DMS153 treated with DMSO at 0.1 percent for 48 hours (cell line): ENCODE measurements at regions not wholly inside any gene's neighbourhood (a gene's known extent, or its start where the extent isn't known, plus 50 kb on each side); places are given as distances from the start of the nearest gene placed in this dataset.
"Not testable (repeated sequence)": the region's sequence is repeated elsewhere in the genome, so short reads cannot be mapped to it uniquely, and the experiment has no call there.

Source experiments
- DNase-seq: peaks from one replicate; lab custom pipeline; 2025; ENCODE audit not compliant: unreplicated experiment; lab: John Stamatoyannopoulos, UW

- not testable (repeated sequence) for DNase-seq
Measured at GRCh38 chr12:60234611-60235195, 638.9 kb downstream of the SLC16A7 start.

- no peak for DNase-seq
Measured at GRCh38 chr12:60235261-60235660, 639.4 kb downstream of the SLC16A7 start.

GRCh38 chr12:60236416-60236815, 640.6 kb downstream of the SLC16A7 start:
- not testable (repeated sequence) for DNase-seq

GRCh38 chr12:60240891-60241290, 645.1 kb downstream of the SLC16A7 start:
- DNase-seq = no peak

GRCh38 chr12:60251091-60251490, 655.3 kb downstream of the SLC16A7 start:
- DNase-seq = no peak

- no peak for DNase-seq
Measured at GRCh38 chr12:60252359-60253096, 656.7 kb downstream of the SLC16A7 start.

GRCh38 chr12:60255044-60255443, 659.2 kb downstream of the SLC16A7 start:
- DNase-seq = no peak

GRCh38 chr12:60257063-60257462, 661.2 kb downstream of the SLC16A7 start:
- DNase-seq = no peak

- DNase-seq = no peak
Measured at GRCh38 chr12:60259225-60259624, 663.4 kb downstream of the SLC16A7 start.

GRCh38 chr12:60262378-60262777, 666.5 kb downstream of the SLC16A7 start:
- no peak for DNase-seq

- no peak for DNase-seq
Measured at GRCh38 chr12:60263161-60263560, 667.3 kb downstream of the SLC16A7 start.

- DNase-seq = no peak
Measured at GRCh38 chr12:60263836-60264493, 668.1 kb downstream of the SLC16A7 start.

GRCh38 chr12:60265741-60266140, 669.9 kb downstream of the SLC16A7 start:
- DNase-seq = no peak

GRCh38 chr12:60266381-60266852, 670.6 kb downstream of the SLC16A7 start:
- no peak for DNase-seq

GRCh38 chr12:60269611-60270269, 673.9 kb downstream of the SLC16A7 start:
- no peak for DNase-seq

GRCh38 chr12:60271816-60272215, 676.0 kb downstream of the SLC16A7 start:
- DNase-seq = no peak

GRCh38 chr12:60278209-60278608, 682.4 kb downstream of the SLC16A7 start:
- DNase-seq = no peak

- no peak for DNase-seq
Measured at GRCh38 chr12:60279221-60279620, 683.4 kb downstream of the SLC16A7 start.

- DNase-seq = no peak
Measured at GRCh38 chr12:60281522-60281921, 685.7 kb downstream of the SLC16A7 start.

- DNase-seq = no peak
Measured at GRCh38 chr12:60290532-60290931, 694.7 kb downstream of the SLC16A7 start.

GRCh38 chr12:60308366-60308991, 712.6 kb downstream of the SLC16A7 start:
- DNase-seq = no peak
